Stomach (tissue), 4 donors: ENCODE measurements at regions not wholly inside any gene's neighbourhood (a gene's known extent, or its start where the extent isn't known, plus 50 kb on each side); places are given as distances from the start of the nearest gene placed in this dataset.

Experiments used
- EP300 ChIP-seq: sonication (generic); formaldehyde crosslinking; IDR thresholded peaks from one replicate; pipeline ENCODE4 v1.6.1; 2017; ENCODE audit warnings: antibody characterized with exemption
- POLR2A ChIP-seq, 4 donors: fragments of 450-650 bp; IDR thresholded peaks; one replicate each; pipeline ENCODE4 v1.6.1; 2016; ENCODE audit warnings: antibody characterized with exemption in 4 of 4, control low read depth in 2 of 4, mild to moderate bottlenecking in 1 of 4, moderate library complexity in 1 of 4
- POLR2AphosphoS5 ChIP-seq, 3 donors: sonication (generic); formaldehyde crosslinking; IDR thresholded peaks; one replicate each; pipeline ENCODE4 v1.6.1; 2016; ENCODE audit warnings: antibody characterized with exemption in 3 of 3
- TF ChIP-seq, protein P1 (sequence below), 7 experiments: fragments of 450-650 bp in 4 of 7; fragments of 200-600 bp in 3 of 7; sonication (generic) in 3 of 7; IDR thresholded peaks; one replicate each; pipeline ENCODE4 v1.5.1; 2016 to 2019; ENCODE audit warnings: antibody characterized with exemption in 7 of 7, control low read depth in 2 of 7, mild to moderate bottlenecking in 1 of 7

DNA sequence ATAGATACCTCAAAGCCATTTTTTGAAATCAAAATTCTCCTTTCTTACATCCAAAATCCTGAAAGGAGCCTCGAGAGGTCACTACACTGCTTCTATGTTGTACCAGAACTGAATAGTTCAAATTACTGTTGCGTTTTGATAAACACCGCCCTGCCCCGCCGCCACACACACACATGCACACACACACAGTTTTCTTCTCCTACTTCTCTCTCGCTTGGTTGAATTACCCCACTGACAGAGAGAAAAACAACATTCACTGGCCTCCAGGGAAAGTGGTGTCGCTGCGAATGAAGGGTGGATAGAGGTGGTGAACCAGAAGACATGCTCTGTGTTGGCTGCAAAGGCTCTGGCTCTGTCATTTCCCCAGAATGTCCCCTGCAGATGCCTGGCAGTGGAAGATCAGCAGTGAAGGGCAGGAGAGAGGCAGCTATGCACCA is 183.4 kb upstream of the RFC3 start:
- TF ChIP-seq, protein P1, sequence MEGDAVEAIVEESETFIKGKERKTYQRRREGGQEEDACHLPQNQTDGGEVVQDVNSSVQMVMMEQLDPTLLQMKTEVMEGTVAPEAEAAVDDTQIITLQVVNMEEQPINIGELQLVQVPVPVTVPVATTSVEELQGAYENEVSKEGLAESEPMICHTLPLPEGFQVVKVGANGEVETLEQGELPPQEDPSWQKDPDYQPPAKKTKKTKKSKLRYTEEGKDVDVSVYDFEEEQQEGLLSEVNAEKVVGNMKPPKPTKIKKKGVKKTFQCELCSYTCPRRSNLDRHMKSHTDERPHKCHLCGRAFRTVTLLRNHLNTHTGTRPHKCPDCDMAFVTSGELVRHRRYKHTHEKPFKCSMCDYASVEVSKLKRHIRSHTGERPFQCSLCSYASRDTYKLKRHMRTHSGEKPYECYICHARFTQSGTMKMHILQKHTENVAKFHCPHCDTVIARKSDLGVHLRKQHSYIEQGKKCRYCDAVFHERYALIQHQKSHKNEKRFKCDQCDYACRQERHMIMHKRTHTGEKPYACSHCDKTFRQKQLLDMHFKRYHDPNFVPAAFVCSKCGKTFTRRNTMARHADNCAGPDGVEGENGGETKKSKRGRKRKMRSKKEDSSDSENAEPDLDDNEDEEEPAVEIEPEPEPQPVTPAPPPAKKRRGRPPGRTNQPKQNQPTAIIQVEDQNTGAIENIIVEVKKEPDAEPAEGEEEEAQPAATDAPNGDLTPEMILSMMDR (IDR thresholded peaks at IDR 0.05), result no peak
- TF ChIP-seq POLR2A (IDR thresholded peaks at IDR 0.05) (no peak), EP300 (no peak), POLR2AphosphoS5 (IDR thresholded peaks at IDR 0.05) (no peak)
